ENCODE measurements at regions not wholly inside any gene's neighbourhood (a gene's known extent, or its start where the extent isn't known, plus 50 kb on each side); places are given as distances from the start of the nearest gene placed in this dataset.

GRCh38 chr11:104464691-104465090 is 300.7 kb upstream of the PDGFD start (continued):
- TF ChIP-seq CHD7 (IDR thresholded peaks at IDR 0.05; ENCODE audit: insufficient replicate concordance, low read length) (no peak), KDM5A (IDR thresholded peaks at IDR 0.05; ENCODE audit: low read length) (no peak)

All from H1 (cell line).